Omental fat pad (tissue), 3 donors: ENCODE measurements at regions not wholly inside any gene's neighbourhood (a gene's known extent, or its start where the extent isn't known, plus 50 kb on each side); places are given as distances from the start of the nearest gene placed in this dataset.

Experiments used
- ATAC-seq: fragments of 150-250 bp; one replicate; pipeline ENCODE4 v1.9.1; 2016; ENCODE audit warnings: mild to moderate bottlenecking, moderate library complexity; ENCODE audit not compliant: low FRiP score
- DNase-seq: peaks from one replicate; pipeline ENCODE4 v3.0.0-alpha.2; 2019; ENCODE audit warnings: low spot score
- TF ChIP-seq, protein P1 (sequence below), 3 donors: fragments of 450-650 bp; IDR thresholded peaks; one replicate each; pipeline ENCODE4 v1.5.1; 2016 to 2017; ENCODE audit warnings: antibody characterized with exemption in 3 of 3, mild to moderate bottlenecking in 3 of 3, moderate library complexity in 2 of 3

DNA sequence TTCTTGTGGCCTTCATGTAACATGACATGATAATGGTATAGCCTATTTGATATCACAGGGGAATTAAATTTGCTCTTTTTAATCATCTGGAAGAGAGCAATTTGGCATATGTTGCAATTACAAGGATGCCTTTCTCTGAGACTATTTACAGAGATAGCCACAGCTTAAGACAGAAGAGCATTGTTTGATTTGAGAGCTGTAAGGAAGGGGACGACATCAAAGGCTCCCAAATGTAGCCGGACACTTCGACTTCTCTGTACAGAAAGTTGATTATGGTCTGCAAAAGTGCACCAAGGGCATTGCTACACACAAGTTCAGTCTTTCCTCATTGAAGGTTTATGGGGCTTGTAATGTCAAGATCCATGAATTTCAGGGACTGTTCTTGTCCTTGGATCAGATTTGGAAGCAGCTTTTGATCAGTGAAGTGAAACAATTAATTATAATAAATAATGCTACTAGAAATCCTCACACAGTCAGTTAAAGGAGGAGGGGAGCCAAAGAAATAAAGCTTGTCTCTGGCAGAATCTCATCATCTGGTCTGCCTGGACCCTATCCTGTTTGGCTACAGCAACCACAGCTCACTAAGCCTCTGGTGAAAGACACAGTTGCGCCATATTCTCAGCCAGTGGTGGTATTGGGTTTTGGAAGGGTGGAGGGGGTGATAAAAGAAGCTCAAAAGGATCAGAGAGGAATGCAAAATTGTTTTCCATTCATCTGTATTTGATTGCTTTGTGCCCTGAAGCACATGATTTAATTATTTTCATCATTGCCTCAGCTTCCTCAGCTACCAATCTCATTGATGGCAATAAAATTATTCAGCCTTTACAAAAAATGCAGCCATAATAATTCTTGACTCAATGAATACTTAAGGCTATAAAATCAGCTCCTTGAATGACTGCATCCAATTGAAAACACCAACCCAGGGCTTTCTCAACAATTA, 654.3 kb upstream of the LCORL start:
- no peak for ATAC-seq
- DNase-seq: no peak
- TF ChIP-seq, protein P1, sequence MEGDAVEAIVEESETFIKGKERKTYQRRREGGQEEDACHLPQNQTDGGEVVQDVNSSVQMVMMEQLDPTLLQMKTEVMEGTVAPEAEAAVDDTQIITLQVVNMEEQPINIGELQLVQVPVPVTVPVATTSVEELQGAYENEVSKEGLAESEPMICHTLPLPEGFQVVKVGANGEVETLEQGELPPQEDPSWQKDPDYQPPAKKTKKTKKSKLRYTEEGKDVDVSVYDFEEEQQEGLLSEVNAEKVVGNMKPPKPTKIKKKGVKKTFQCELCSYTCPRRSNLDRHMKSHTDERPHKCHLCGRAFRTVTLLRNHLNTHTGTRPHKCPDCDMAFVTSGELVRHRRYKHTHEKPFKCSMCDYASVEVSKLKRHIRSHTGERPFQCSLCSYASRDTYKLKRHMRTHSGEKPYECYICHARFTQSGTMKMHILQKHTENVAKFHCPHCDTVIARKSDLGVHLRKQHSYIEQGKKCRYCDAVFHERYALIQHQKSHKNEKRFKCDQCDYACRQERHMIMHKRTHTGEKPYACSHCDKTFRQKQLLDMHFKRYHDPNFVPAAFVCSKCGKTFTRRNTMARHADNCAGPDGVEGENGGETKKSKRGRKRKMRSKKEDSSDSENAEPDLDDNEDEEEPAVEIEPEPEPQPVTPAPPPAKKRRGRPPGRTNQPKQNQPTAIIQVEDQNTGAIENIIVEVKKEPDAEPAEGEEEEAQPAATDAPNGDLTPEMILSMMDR (IDR thresholded peaks at IDR 0.05): no peak

DNA sequence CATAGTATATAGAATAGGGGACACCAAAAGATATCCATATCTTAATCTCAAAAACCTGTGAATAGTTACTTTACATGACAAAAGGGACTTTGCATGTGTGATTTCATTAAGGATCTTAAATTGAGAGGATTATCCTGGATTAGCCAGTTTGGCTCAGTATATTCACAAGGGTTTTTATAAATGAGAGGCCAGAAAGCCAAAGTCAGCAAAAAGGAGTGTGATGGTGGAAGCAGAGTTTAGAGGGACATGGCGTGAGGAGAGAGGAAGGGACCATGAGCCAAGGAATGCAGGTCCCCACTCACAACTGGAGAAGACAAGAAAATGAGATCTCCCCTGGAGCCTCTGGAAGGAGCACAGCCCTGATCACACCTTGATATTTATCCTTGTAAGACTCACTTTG, 648.5 kb upstream of the LCORL start:
- no peak for ATAC-seq
- no peak for DNase-seq
- TF ChIP-seq, protein P1 (IDR thresholded peaks at IDR 0.05): no peak

DNA sequence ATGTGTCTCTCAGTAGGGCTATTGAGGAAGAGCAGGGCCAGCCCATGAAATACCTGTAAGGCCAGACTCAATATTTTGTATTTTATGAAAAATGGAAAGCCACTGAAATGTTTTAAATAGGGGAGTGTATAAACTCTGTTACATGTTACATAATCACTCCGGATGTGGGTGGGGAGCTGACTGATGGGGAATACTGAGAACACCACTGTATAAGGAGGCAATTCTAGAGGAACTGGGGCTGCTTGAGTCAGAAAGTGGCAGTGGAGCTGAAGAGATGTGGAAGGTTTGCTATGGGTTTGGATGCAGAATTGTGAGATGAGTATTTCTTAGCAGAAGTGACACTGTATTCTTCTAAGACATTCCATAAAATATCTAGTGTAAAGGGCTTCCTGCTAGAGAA, 647.8 kb upstream of the LCORL start:
- no peak for DNase-seq
- TF ChIP-seq, protein P1 (IDR thresholded peaks at IDR 0.05): no peak
- ATAC-seq: no peak

DNA sequence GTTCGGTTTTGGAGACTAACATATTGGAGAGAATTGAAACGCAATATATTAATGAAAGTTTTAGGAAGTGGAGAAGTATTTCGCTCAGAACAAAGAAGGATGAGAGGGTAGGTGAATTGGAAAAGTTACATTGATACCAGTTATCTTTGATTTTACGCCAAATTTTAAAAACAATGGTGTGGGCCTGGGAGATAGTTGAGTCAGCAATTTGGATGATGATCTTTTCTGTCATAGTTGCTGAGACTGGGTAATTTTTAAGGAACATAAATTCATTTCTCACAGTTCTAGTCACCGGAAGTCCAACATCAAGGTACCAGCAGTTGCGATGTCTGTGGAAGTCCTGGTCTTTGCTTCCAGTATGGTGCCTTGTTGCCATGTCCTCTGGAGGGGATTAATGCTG, 644.8 kb upstream of the LCORL start:
- DNase-seq (no peak), ATAC-seq (no peak)
- TF ChIP-seq, protein P1 (IDR thresholded peaks at IDR 0.05): no peak

DNA sequence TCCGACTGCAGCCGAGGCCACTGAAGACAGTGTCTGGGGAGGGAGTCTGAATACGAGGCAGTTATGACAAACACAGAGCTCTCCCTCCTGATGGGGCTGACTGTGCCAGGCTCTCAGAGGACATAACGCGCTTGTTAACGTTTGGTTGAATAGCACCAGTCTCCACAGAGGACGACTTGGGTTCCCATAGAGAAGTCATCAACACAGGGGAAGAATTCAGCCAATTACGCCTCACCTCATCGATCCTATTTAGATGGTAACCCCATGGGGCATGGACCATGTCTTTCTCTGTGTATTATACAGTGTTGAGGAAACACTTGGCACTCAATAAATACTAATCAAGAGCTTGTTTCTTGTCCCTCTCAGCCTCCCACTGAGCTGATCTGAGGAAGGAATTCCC, 642.6 kb upstream of the LCORL start:
- no peak for ATAC-seq
- DNase-seq: no peak
- TF ChIP-seq, protein P1 (IDR thresholded peaks at IDR 0.05): no peak

DNA sequence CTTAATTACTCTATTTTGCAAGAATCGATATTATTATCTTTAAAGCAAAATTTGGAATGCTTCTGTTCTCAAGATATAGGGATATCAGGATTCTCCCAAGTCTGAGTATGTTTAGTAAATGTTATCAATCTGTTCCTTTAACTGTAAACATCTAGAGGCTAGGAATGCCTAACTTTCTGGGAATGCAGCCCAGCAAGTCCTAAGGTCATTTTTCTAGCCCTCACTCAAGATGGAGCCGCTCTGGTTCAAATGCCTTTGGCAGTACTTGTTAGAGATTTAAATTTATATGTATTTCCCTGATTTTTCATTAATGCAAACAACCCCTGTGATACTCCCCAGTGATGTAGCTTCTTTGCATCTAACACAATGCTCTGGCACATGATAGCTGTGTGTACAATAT, 623.8 kb upstream of the LCORL start:
- TF ChIP-seq, protein P1 (IDR thresholded peaks at IDR 0.05): no peak
- DNase-seq (no peak), ATAC-seq (no peak)

DNA sequence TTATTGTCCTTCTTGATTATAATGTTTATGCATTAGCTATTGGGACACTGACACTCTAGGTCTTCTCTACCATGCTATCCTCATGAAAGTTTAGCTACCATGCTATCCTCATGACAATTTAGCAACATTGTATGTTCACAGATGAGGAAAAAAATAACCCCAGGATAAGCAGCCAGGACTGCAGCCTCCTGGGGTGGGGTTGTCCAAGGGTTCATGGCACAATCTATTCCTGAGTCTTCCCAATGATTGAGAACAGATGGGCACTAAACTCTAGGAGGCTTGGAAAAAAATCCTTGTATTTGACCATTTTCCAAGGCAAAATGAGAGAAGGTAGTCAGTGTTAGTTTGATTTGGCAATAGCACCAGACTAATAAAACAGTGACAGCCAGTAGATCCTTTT, 619.8 kb upstream of the LCORL start:
- no peak for ATAC-seq
- no peak for DNase-seq
- TF ChIP-seq, protein P1 (IDR thresholded peaks at IDR 0.05): no peak
